Motor neuron (in vitro differentiated cells): ENCODE measurements at regions not wholly inside any gene's neighbourhood (a gene's known extent, or its start where the extent isn't known, plus 50 kb on each side); places are given as distances from the start of the nearest gene placed in this dataset.

ENCODE experiments used
- ATAC-seq, 8 experiments: fragments of 200-7000 bp; cut with Tn5 transposase; replicated peaks in 6 of 8; 2 replicates each; pipeline ENCODE4 v1.8.0; 2021; ENCODE audit warnings: mild to moderate bottlenecking in 8 of 8, moderate library complexity in 8 of 8
- H3K27ac ChIP-seq, 2 donors: fragments of 250-450 bp; sonication (Bioruptor Pico); 2 replicates each; pipeline ENCODE4 v1.9.0; 2021; ENCODE audit warnings: antibody characterized with exemption in 2 of 2, mild to moderate bottlenecking in 2 of 2, moderate library complexity in 1 of 2
- H3K4me1 ChIP-seq, 2 donors: fragments of 250-450 bp; sonication (Bioruptor Pico); replicated peaks in 1 of 2; 2 replicates each; pipeline ENCODE4 v1.6.1; 2021; ENCODE audit warnings: antibody characterized with exemption in 2 of 2, mild to moderate bottlenecking in 2 of 2, moderate library complexity in 1 of 2
- H3K4me3 ChIP-seq, 5 donors: fragments of 250-450 bp; sonication (Bioruptor Pico); 2 replicates each; pipeline ENCODE4 v1.9.0; 2021; ENCODE audit warnings: antibody characterized with exemption in 5 of 5, mild to moderate bottlenecking in 5 of 5, moderate library complexity in 4 of 5
- WGBS, 10 experiments: fragments of 450-650 bp; shearing (Covaris generic); methylation state at CpG; one replicate each; pipeline ENCODE4 v1.0.0; 2022; 5-methylcytosine and 5-hydroxymethylcytosine counted together
- in situ Hi-C, 9 experiments: fragments of 400-800 bp; cut with MboI; loops; one replicate each; pipeline ENCODE4 v1.15.0; 2021; ENCODE audit warnings: low sequenced_read_pairs in 9 of 9, low pct_unique_long_range_greater_than_20kb in 2 of 9; ENCODE audit not compliant: unreplicated experiment in 9 of 9

DNA sequence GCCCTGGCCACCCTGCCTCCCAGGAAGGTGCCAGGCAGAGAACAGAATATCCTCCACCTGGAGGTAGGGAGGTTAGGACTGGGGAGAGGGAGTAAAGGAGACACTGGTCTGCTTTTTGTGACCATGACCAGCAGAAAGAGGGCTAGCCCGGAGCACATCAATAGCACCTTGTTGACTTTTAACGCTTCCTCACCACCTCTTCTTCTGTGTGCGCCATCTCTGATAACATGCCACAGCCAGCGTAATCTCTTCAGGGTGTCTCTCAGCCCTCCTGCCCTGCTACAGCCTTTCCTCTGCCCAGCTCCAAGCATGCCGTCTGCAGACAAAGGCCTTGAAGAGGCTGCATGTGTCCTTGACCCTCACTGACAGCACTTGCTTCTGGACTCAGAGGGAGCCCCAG, 50.9 kb upstream of the GJA5 start:
- no peak overlapping the region for H3K4me3 ChIP-seq
- H3K4me1 ChIP-seq: peaks cover 0 to 5% of the 10 kb centered on the region in 2 donors
- in situ Hi-C loops: no loop called here
- 40 to 100% (median 75%) methylated on average over 1 to 4 of the region's 5 CpGs; no CpG with 5 or more reads in 1 of the 10 experiments for WGBS, 10 experiments
- no peak for ATAC-seq
- H3K27ac ChIP-seq: no peak overlapping the region

- Histone ChIP-seq H3K27ac (no peak overlapping the region), H3K4me3 (no peak overlapping the region), H3K4me1 (peaks cover 0 to 5% of the 10 kb centered on the region in 2 donors)
- in situ Hi-C loops: no loop called here
- WGBS, 10 experiments: 0 to 94% (median 60%) methylated on average over 1 to 3 of the region's 3 CpGs
- no peak for ATAC-seq
These were observed 51.3 kb upstream of the GJA5 start for GRCh38 chr1:147811751-147812150.

DNA sequence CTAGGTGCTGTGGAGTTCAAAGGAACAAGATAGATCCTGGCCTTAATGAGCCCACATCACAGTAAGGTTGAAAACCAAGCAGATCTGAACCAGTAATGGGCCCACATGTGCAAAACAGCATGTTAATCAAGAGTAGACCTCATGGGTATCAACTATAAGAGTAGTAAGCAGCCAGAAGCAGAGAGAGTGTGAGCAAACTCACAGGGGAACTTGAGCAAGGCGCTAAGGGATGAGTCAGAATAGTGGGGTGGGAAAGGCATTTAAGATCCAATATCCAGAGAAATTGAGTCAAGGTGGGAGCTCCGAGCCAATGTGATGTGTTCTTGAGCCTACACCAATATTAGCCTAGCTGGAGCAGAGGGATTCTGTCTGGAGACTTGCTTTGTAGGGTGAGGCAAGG, 52.4 kb upstream of the GJA5 start:
- ATAC-seq: no peak
- WGBS, 10 experiments: 18 to 100% (median 68%) methylated on average over 1 to 2 of the region's 2 CpGs; no CpG with 5 or more reads in 4 of the 10 experiments
- in situ Hi-C loops: no loop called here
- Histone ChIP-seq H3K27ac (no peak overlapping the region), H3K4me3 (no peak overlapping the region), H3K4me1 (peaks cover 0 to 5% of the 10 kb centered on the region in 2 donors)

DNA sequence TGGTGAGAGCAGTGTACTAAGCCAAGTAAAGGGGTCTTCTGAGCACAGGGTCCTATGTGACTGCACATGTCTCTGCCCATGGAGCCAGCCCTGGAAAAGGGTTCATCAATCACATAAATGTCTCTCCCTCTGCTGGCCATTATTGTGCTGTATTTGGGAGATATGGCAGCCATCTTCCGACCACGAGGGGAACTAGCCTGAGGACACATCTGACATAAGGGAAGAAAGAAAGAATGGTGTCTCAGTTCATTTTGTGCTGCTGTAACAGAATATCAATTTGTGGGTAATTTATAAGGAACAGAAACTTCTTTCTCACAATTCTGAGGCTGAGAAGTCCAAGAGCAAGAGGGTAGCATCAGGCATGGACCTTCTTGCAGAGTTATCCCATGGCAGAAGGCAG, 55.1 kb upstream of the GJA5 start:
- WGBS, 10 experiments: 6 to 100% (median 86%) methylated on average over 1 to 2 of the region's 2 CpGs; no CpG with 5 or more reads in 3 of the 10 experiments
- in situ Hi-C loops: no loop called here
- ATAC-seq: no peak
- H3K4me1 ChIP-seq: no peaks in the 10 kb centered on the region
- no peak overlapping the region for H3K27ac ChIP-seq
- no peak overlapping the region for H3K4me3 ChIP-seq

DNA sequence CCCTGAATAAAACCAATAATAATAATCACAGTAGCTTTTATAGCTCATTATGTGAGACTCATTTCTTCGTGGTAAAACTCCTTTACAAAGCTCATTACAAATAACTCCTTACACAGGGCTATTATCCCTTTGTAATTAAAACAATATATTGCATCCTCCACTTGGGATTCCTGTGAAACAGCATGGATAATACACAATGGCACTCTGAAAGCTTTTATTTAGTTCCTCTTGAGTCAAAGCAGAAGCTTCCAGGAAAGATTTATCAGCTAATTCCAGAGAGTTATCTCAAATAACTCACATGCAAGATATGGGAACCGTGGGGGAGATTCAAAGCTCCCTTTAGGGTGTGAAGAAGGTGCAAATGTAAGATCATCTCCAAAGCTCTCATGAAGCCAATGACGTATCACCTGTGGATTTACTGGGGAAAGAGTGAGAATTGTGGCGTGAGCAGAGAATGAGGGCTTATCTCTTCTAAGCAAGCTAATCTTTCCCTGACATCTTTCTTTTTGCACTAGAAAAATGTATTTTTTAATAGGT, 60.4 kb upstream of the GJA5 start:
- no peak overlapping the region for H3K27ac ChIP-seq
- WGBS, 10 experiments: 20 to 89% (median 61%) methylated on average over 2 to 4 of the region's 4 CpGs
- H3K4me3 ChIP-seq: no peak overlapping the region
- H3K4me1 ChIP-seq: no peaks in the 10 kb centered on the region
- no peak for ATAC-seq
- in situ Hi-C loops: no loop called here

DNA sequence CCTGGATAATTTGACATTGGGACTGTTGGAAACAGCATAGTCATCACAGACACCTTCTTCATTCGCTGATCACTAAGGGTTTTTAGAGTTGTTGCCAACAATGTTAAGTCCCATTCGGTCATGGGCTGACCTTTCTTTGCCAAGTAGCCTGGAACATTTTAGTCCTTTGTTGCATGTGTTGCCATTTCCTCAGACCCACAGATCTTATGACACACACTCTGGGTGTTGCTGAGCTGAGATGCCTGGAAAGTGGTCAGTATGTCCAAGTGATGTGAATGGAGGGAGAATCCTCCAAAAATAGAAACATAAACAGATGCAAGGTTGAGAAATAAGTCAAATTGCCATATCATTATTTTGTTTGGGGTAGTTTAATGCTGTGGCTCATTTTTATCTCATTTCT, 61.5 kb upstream of the GJA5 start:
- Histone ChIP-seq H3K27ac (no peak overlapping the region), H3K4me3 (no peak overlapping the region), H3K4me1 (no peaks in the 10 kb centered on the region)
- WGBS, 10 experiments: 0 to 83% (median 66%) methylated on average over 1 to 2 of the region's 2 CpGs; no CpG with 5 or more reads in 2 of the 10 experiments
- in situ Hi-C loops: no loop called here
- ATAC-seq: peak in 4 of 8 experiments; percentile 14 to 87 (median 76)

DNA sequence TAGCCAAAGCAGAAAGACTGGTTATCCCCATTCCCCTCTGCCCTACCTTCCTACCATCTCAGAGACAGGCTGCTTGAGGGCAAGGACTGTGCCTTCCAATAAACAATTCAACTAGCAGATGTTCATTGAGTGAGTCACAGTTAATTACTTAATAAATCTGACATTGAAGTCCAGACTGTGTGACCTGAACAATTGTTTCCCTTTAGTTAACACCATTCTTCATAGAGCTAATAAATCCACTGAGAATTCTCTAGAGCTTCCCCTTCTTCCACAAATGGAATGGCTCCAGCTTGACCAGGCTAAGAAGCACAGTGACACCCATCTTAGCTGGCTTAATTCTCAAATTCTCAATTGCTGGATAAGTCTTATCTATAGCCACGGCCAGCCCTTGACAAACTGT, 61.9 kb upstream of the GJA5 start:
- no peaks in the 10 kb centered on the region for H3K4me1 ChIP-seq
- 0 to 100% (median 78%) methylated on average over 1 of the region's 1 CpG; no CpG with 5 or more reads in 1 of the 10 experiments for WGBS, 10 experiments
- ATAC-seq: peak in 3 of 8 experiments; percentile 30 to 58 (median 50)
- no peak overlapping the region for H3K27ac ChIP-seq
- no peak overlapping the region for H3K4me3 ChIP-seq
- in situ Hi-C loops: no loop called here

DNA sequence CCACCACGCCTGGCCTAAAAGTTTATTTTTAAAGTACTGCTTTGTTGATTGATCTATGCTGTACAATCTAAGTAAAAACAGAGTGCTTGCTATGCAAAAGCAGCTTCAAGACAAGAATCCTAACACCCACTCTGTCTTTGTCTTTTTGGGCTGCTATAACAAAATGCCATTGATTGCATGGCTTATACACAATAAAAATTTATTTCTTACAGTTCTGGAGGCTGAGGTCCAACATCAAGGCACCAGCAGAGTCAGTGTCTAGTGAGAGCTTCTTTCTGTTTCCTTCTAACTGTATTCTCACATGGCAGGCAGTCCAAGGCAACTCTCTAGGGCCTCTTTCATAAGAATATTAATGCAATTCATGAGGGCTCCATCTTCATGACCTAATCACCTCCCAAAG, 63.6 kb upstream of the GJA5 start:
- Histone ChIP-seq H3K4me1 (no peaks in the 10 kb centered on the region), H3K4me3 (no peak overlapping the region), H3K27ac (no peak overlapping the region)
- 40 to 100% (median 86%) methylated on average over 1 of the region's 1 CpG; no CpG with 5 or more reads in 6 of the 10 experiments for WGBS, 10 experiments
- ATAC-seq: no peak
- in situ Hi-C loops: no loop called here

GRCh38 chr1:147824798-147825197, 64.4 kb upstream of the GJA5 start:
- Histone ChIP-seq H3K27ac (no peak overlapping the region), H3K4me1 (no peaks in the 10 kb centered on the region), H3K4me3 (no peak overlapping the region)
- WGBS, 10 experiments: 0 to 85% (median 41%) methylated on average over 2 to 4 of the region's 4 CpGs; no CpG with 5 or more reads in 2 of the 10 experiments
- peak in 5 of 8 experiments; percentile 32 to 92 (median 79) for ATAC-seq
- in situ Hi-C loops: no loop called here

GRCh38 chr1:147825586-147825985, 65.2 kb upstream of the GJA5 start:
- no peak overlapping the region for H3K4me3 ChIP-seq
- in situ Hi-C loops: no loop called here
- no peak overlapping the region for H3K27ac ChIP-seq
- no peak for ATAC-seq
- H3K4me1 ChIP-seq: no peaks in the 10 kb centered on the region
- 0 to 100% (median 76%) methylated on average over 1 of the region's 1 CpG; no CpG with 5 or more reads in 5 of the 10 experiments for WGBS, 10 experiments

DNA sequence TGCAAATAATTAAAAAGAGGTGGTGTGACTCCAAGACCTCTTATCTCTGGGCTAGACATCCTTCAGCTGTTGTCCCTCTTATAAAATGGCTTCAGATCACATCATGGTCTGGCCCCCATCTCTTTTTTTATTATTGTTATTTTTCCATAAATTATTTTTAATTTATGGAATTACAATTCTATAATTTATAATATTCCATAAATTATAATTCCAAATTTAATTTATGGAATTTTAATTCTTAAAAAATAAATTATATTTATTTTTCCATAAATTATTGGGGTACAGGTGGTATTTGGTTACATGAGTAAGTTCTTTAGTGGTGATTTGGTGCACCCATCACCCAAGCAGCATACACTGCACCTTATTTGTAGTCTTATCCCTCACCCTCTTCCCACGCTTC, 65.9 kb upstream of the GJA5 start:
- ATAC-seq: no peak

GRCh38 chr1:147833231-147833860, 69.2 kb upstream of the GJA8 start:
- no peak for ATAC-seq
- in situ Hi-C loops: no loop called here
- no peak overlapping the region for H3K27ac ChIP-seq
- no peak overlapping the region for H3K4me3 ChIP-seq
- peaks cover 0 to 8% of the 10 kb centered on the region in 2 donors for H3K4me1 ChIP-seq
- 95 to 100% (median 100%) methylated on average over 1 to 3 of the region's 3 CpGs; no CpG with 5 or more reads in 6 of the 10 experiments for WGBS, 10 experiments

More for the DNA sequence above, 65.9 kb upstream of the GJA5 start:
- in situ Hi-C loops: no loop called here
- no peak overlapping the region for H3K4me3 ChIP-seq
- 0 to 100% (median 85%) methylated on average over 1 of the region's 1 CpG; no CpG with 5 or more reads in 4 of the 10 experiments for WGBS, 10 experiments
- no peak overlapping the region for H3K27ac ChIP-seq
- no peaks in the 10 kb centered on the region for H3K4me1 ChIP-seq

GRCh38 chr1:147834181-147834580, 68.4 kb upstream of the GJA8 start:
- Histone ChIP-seq H3K4me1 (peaks cover 0 to 8% of the 10 kb centered on the region in 2 donors), H3K4me3 (no peak overlapping the region), H3K27ac (no peak overlapping the region)
- peak in 2 of 8 experiments; percentile 46 to 47 for ATAC-seq
- in situ Hi-C loops: no loop called here
- 0 to 90% (median 55%) methylated on average over 1 to 4 of the region's 4 CpGs; no CpG with 5 or more reads in 3 of the 10 experiments for WGBS, 10 experiments

DNA sequence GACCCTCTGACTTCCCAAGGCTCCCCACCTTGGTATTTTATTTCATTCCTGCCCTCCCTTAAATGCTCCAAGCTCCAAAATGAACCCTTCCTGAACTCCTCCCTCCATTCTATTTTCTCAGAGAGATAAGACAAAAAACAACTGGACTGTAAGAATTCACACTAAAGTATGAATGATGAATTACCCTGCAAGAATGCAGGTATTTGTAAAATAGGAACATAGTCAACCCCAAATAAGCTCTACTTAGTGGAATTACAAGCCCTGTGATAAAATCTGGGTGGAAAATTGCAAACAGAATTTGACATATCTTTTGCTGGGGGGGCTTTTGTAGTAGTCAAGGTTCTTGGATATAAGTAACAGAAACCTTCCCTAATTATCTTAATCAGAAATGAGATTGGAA, 67.8 kb upstream of the GJA8 start:
- no peak overlapping the region for H3K27ac ChIP-seq

More for the DNA sequence above, 67.8 kb upstream of the GJA8 start:
- no peak for ATAC-seq
- Histone ChIP-seq H3K4me3 (no peak overlapping the region), H3K4me1 (peaks cover 0 to 8% of the 10 kb centered on the region in 2 donors)
- in situ Hi-C loops: no loop called here
